ENCODE measurements at regions not wholly inside any gene's neighbourhood (a gene's known extent, or its start where the extent isn't known, plus 50 kb on each side); places are given as distances from the start of the nearest gene placed in this dataset.

DNA sequence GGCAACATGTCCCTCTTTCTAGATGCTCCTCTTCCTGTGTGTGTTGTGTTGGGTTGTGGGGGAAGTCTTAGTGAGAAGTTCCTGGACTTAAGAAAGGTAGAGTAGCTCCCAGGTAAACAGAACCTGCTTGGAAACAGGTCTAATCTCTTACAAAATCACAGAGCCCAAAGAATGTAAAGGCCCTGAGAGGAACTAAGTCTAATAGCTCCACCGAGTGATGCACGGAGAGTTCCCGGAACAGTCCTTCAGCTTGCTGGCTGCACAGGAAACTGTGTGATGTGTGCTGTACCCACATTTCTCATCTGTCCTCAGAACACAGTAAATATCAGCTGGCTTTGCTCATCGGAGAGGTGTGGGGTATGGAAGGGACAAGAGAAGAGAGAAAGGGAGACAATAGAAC is 182.6 kb upstream of the LYZL1 start:
- Mint-ChIP-seq H3K4me3 (no peak overlapping the region), H3K36me3 (no peaks in the 10 kb centered on the region), H3K27me3 (ENCODE audit: low read depth in 2 of 2) (peaks cover 4 to 13% of the 10 kb centered on the region in 2 donors), H3K27ac (no peak overlapping the region), H3K4me1 (no peaks in the 10 kb centered on the region), H3K9me3 (peaks cover 0 to 2% of the 10 kb centered on the region in 2 donors)
- DNase-seq = no peak
- no peaks in the 10 kb centered on the region for H3K36me3 ChIP-seq (ENCODE audit: control insufficient read depth, insufficient read depth, low read length)
- TF ChIP-seq, protein P1, sequence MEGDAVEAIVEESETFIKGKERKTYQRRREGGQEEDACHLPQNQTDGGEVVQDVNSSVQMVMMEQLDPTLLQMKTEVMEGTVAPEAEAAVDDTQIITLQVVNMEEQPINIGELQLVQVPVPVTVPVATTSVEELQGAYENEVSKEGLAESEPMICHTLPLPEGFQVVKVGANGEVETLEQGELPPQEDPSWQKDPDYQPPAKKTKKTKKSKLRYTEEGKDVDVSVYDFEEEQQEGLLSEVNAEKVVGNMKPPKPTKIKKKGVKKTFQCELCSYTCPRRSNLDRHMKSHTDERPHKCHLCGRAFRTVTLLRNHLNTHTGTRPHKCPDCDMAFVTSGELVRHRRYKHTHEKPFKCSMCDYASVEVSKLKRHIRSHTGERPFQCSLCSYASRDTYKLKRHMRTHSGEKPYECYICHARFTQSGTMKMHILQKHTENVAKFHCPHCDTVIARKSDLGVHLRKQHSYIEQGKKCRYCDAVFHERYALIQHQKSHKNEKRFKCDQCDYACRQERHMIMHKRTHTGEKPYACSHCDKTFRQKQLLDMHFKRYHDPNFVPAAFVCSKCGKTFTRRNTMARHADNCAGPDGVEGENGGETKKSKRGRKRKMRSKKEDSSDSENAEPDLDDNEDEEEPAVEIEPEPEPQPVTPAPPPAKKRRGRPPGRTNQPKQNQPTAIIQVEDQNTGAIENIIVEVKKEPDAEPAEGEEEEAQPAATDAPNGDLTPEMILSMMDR (IDR thresholded peaks at IDR 0.05) = no peak
- no peak overlapping the region for H3K27ac ChIP-seq (ENCODE audit: low read length)
- 0% methylated on average over 3 of the region's 4 CpGs for WGBS (ENCODE audit: insufficient coverage)
- H3K4me3 ChIP-seq (ENCODE audit: low read length) = no peak overlapping the region
- no peaks in the 10 kb centered on the region for H3K27me3 ChIP-seq (ENCODE audit: control insufficient read depth, insufficient read depth, low read length)
- intact Hi-C loops (cut with micrococcal nuclease) = no loop called here
- ATAC-seq = no peak
- no peaks in the 10 kb centered on the region for H3K9me3 ChIP-seq (ENCODE audit: control insufficient read depth, insufficient read depth, low read length)
- H3K4me1 ChIP-seq (ENCODE audit: control insufficient read depth, insufficient read depth, low read length) = no peaks in the 10 kb centered on the region

DNA sequence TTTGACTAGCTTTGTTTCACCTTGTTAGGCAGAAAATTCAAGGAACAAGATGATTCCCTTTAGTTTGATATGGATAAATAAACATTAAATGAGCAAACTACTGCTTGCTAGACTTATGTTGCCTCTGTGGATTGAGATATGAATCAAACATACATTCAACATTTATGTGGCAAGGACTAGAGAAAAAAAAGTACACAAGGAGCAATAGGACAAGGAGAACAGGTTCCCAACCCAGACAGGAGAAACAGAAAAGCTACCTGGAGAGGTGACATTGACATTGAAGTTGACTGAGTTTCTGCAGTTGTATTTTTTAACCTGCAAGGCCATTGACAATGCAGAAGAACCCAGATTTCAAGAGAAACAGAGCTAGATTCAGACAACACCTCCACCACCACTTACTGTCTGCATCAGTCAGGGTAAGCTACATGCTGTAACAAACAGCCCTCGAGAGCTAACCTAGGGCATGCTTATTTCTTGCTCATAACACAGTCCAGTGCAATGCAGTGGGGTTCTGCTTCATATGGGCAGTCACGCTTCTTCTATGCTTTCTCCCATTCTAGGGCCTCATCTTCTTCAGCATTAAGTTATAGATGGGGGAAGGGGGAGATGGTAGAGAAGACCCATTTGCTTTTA is 180.9 kb upstream of the LYZL1 start:
- H3K4me1 Mint-ChIP-seq = no peaks in the 10 kb centered on the region
- intact Hi-C loops (cut with micrococcal nuclease) = no loop called here

DNA sequence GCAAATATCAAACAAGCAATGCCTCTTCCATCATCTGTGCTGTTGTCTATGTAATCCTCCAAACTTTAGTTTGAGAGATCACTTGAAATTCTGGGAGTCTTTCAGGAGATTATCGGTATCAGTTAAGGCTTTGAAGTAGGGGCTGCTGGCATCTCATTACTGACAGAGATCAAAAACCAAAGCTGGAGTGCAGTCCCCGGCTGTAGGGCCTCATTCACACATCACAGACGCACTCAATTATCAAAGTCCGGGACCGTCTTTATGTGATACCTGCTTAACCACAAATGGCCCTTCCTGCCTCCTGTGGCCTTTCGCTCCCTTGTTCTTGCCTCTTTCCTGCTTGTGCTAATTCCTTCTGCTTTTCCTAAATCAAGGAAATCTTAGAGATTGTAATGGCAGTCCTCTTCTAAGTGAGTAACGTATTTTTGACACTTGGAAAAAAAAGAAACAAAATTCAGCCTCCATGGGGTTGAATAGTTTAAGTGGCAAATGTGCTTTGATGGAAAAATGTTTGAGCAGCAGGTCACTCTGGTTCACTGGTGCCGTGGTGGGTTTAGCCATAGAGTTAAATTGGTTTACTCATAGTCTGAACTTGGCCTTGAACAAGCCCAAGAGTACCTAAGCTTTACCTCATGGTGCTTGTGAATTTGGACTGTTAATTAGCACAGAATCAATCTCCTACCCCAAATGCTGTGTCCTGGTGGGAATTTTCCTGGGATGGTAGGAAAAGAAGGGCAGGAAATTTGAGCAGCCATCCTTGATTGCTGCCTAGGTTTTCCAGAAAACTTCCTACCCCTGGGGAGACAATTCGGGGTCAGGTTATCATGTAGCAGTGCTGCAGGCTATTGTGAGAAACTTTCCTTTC is 178.9 kb upstream of the LYZL1 start:
- Mint-ChIP-seq H3K4me3 (no peak overlapping the region), H3K27ac (no peak overlapping the region), H3K36me3 (no peaks in the 10 kb centered on the region), H3K27me3 (ENCODE audit: low read depth in 2 of 2) (peaks cover under 1 to 8% of the 10 kb centered on the region in 2 donors), H3K4me1 (no peaks in the 10 kb centered on the region), H3K9me3 (no peaks in the 10 kb centered on the region)
- Histone ChIP-seq H3K27me3 (ENCODE audit: control insufficient read depth, insufficient read depth, low read length) (no peaks in the 10 kb centered on the region), H3K36me3 (ENCODE audit: control insufficient read depth, insufficient read depth, low read length) (no peaks in the 10 kb centered on the region), H3K9me3 (ENCODE audit: control insufficient read depth, insufficient read depth, low read length) (no peaks in the 10 kb centered on the region), H3K27ac (ENCODE audit: low read length) (no peak overlapping the region), H3K4me3 (ENCODE audit: low read length) (no peak overlapping the region), H3K4me1 (ENCODE audit: control insufficient read depth, insufficient read depth, low read length) (no peaks in the 10 kb centered on the region)
- TF ChIP-seq, protein P1 (IDR thresholded peaks at IDR 0.05) = no peak
- intact Hi-C loops (cut with micrococcal nuclease) = no loop called here
- 74% methylated on average over 9 of the region's 9 CpGs for WGBS (ENCODE audit: insufficient coverage)
- DNase-seq (no peak), ATAC-seq (no peak)

More for the DNA sequence above, 180.9 kb upstream of the LYZL1 start:
- H3K27me3 ChIP-seq (ENCODE audit: control insufficient read depth, insufficient read depth, low read length) = no peaks in the 10 kb centered on the region
- no peak overlapping the region for H3K27ac ChIP-seq (ENCODE audit: low read length)
- TF ChIP-seq, protein P1 (IDR thresholded peaks at IDR 0.05) = no peak
- WGBS (ENCODE audit: insufficient coverage) = 67% methylated on average over 1 of the region's 2 CpGs
- Mint-ChIP-seq H3K4me3 (no peak overlapping the region), H3K36me3 (no peaks in the 10 kb centered on the region), H3K27ac (no peak overlapping the region), H3K9me3 (peaks cover 0 to 2% of the 10 kb centered on the region in 2 donors), H3K27me3 (ENCODE audit: low read depth in 2 of 2) (peaks cover 4 to 13% of the 10 kb centered on the region in 2 donors)
- ATAC-seq (no peak), DNase-seq (no peak)
- no peaks in the 10 kb centered on the region for H3K36me3 ChIP-seq (ENCODE audit: control insufficient read depth, insufficient read depth, low read length)
- no peaks in the 10 kb centered on the region for H3K4me1 ChIP-seq (ENCODE audit: control insufficient read depth, insufficient read depth, low read length)
- no peak overlapping the region for H3K4me3 ChIP-seq (ENCODE audit: low read length)
- H3K9me3 ChIP-seq (ENCODE audit: control insufficient read depth, insufficient read depth, low read length) = no peaks in the 10 kb centered on the region

All from natural killer cell (primary cell).